UCSD-AML1 (cell line): ENCODE measurements at regions not wholly inside any gene's neighbourhood (a gene's known extent, or its start where the extent isn't known, plus 50 kb on each side); places are given as distances from the start of the nearest gene placed in this dataset.
A peak's percentile ranks its signal among the peaks of the same experiment; 100 is the strongest.
"Not testable (repeated sequence)": the region's sequence is repeated elsewhere in the genome, so short reads cannot be mapped to it uniquely, and the experiment has no call there.

Experiments
- DNase-seq: peaks from one replicate; lab custom pipeline; 2025; ENCODE audit not compliant: unreplicated experiment; lab: John Stamatoyannopoulos, UW

- no peak for DNase-seq
Observed at GRCh38 chr2:238775591-238775990, 72.3 kb upstream of the TWIST2 start.

GRCh38 chr2:238776003-238776760, 71.7 kb upstream of the TWIST2 start:
- no peak for DNase-seq

GRCh38 chr2:238776761-238777046, 71.2 kb upstream of the TWIST2 start:
- not testable (repeated sequence) for DNase-seq

- no peak for DNase-seq
Observed at GRCh38 chr2:238777369-238778067, 70.4 kb upstream of the TWIST2 start.

GRCh38 chr2:238784671-238785527, 63.0 kb upstream of the TWIST2 start:
- peak; percentile 41 for DNase-seq

- DNase-seq = no peak
Observed at GRCh38 chr2:238785528-238785860, 62.4 kb upstream of the TWIST2 start.

GRCh38 chr2:238786379-238786778, 61.5 kb upstream of the TWIST2 start:
- no peak for DNase-seq

GRCh38 chr2:238786792-238787490, 60.9 kb upstream of the TWIST2 start:
- DNase-seq = no peak

GRCh38 chr2:238787501-238787900, 60.4 kb upstream of the TWIST2 start:
- no peak for DNase-seq

GRCh38 chr2:238789317-238789806, 58.5 kb upstream of the TWIST2 start:
- DNase-seq = no peak

GRCh38 chr2:238790126-238790832, 57.6 kb upstream of the TWIST2 start:
- DNase-seq = no peak

GRCh38 chr2:238790833-238791230, 57.1 kb upstream of the TWIST2 start:
- no peak for DNase-seq

GRCh38 chr2:238791354-238791753, 56.5 kb upstream of the TWIST2 start:
- DNase-seq = no peak

- no peak for DNase-seq
Observed at GRCh38 chr2:238793306-238793705, 54.6 kb upstream of the TWIST2 start.

GRCh38 chr2:238793801-238794449, 54.0 kb upstream of the TWIST2 start:
- DNase-seq = no peak

GRCh38 chr2:238796223-238796885, 51.5 kb upstream of the TWIST2 start:
- DNase-seq = no peak

GRCh38 chr2:238797537-238797936, 50.3 kb upstream of the TWIST2 start:
- no peak for DNase-seq
